PC-9 (cell line): ENCODE measurements at regions not wholly inside any gene's neighbourhood (a gene's known extent, or its start where the extent isn't known, plus 50 kb on each side); places are given as distances from the start of the nearest gene placed in this dataset.

Source experiments
- EZH2 ChIP-seq: fragments of 200-600 bp; sonication (generic); IDR thresholded peaks from 2 replicates; pipeline ENCODE4 v1.8.0; 2017; ENCODE audit warnings: antibody characterized with exemption, low read depth
- TF ChIP-seq, protein P1 (sequence below): fragments of 200-600 bp; sonication (generic); conservative IDR thresholded peaks from 2 replicates; pipeline ENCODE4 v1.6.1; 2017; ENCODE audit warnings: mixed run types, antibody characterized with exemption, mild to moderate bottlenecking, moderate library complexity

DNA sequence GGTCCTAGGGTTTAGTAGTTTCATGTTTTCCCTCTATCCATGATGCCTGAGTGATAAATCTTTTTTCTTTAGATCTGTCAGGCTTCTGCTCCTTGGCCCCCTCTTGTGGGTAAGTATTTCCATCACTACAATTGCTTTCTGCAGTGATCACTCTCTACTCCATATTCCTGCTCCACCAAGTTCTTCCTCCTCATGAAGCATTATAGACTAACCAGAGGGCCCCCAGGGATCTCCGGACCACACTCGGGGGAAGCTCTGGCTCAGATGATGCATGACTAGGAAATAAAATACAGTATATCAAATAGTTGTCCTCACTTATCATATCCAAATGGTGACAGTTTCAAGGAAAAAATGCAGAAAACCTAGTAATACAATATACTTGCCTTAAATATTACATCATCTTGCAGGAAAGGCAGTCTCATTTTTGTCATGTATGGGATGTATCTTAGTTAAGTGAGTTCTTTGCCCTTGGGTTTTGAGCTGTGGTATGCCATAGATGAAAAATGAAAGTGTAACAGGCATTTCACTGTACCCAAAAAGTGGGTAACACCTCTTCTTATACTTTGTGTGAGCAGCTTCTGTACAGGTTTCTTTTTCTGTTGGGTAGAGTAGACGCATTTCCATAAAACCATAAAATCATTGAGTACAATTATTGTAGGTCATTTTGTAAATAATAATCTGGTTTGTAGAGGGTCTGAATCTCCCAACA is 200.9 kb upstream of the EYA4 start:
- TF ChIP-seq, protein P1, sequence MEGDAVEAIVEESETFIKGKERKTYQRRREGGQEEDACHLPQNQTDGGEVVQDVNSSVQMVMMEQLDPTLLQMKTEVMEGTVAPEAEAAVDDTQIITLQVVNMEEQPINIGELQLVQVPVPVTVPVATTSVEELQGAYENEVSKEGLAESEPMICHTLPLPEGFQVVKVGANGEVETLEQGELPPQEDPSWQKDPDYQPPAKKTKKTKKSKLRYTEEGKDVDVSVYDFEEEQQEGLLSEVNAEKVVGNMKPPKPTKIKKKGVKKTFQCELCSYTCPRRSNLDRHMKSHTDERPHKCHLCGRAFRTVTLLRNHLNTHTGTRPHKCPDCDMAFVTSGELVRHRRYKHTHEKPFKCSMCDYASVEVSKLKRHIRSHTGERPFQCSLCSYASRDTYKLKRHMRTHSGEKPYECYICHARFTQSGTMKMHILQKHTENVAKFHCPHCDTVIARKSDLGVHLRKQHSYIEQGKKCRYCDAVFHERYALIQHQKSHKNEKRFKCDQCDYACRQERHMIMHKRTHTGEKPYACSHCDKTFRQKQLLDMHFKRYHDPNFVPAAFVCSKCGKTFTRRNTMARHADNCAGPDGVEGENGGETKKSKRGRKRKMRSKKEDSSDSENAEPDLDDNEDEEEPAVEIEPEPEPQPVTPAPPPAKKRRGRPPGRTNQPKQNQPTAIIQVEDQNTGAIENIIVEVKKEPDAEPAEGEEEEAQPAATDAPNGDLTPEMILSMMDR, result peak; percentile 71
- TF ChIP-seq EZH2, result no peak
